Panc1 (cell line): ENCODE measurements at regions not wholly inside any gene's neighbourhood (a gene's known extent, or its start where the extent isn't known, plus 50 kb on each side); places are given as distances from the start of the nearest gene placed in this dataset.

Experiments used
- ATAC-seq: fragments of 200-7000 bp; cut with Tn5 transposase; 2 replicates; pipeline ENCODE4 v1.9.1; 2020; ENCODE audit warnings: mild to moderate bottlenecking, moderate library complexity
- BruUV-seq: library from RNA; stranded (reverse); fragments of 400-500 nt; replicated peaks from 2 replicates; lab custom pipeline; 2021; lab: Mats Ljungman, UMichigan
- CTCF ChIA-PET: fragments of 300-600 bp; sonication (Branson Sonifier 250); formaldehyde crosslinking; loops from one replicate; lab custom pipeline; 2022; ENCODE audit warnings: antibody characterized with exemption; lab: Charles Lee
- POLR2A ChIA-PET: fragments of 300-600 bp; sonication (Branson Sonifier 250); formaldehyde crosslinking; loops from one replicate; lab custom pipeline; 2022; ENCODE audit warnings: antibody characterized with exemption; lab: Charles Lee
- DNase-seq: peaks from one replicate; pipeline ENCODE4 v3.0.0-alpha.2; 2010; ENCODE audit warnings: low read depth, low spot score
- H3K27ac ChIP-seq: 2 replicates; pipeline ENCODE4 v1.5.1; 2011; ENCODE audit warnings: mild to moderate bottlenecking, low read length, inconsistent platforms
- H3K27me3 ChIP-seq: fragments of 200-500 bp; sonication (Bioruptor generic); 2 replicates; pipeline ENCODE4 v1.6.0; 2014; ENCODE audit warnings: low read length, inconsistent platforms; ENCODE audit not compliant: control insufficient read depth, insufficient read depth
- H3K36me3 ChIP-seq: fragments of 200-500 bp; sonication (Bioruptor generic); 2 replicates; pipeline ENCODE4 v1.5.1; 2014; ENCODE audit warnings: inconsistent platforms, mild to moderate bottlenecking, low read length, moderate library complexity; ENCODE audit not compliant: control insufficient read depth, insufficient read depth
- H3K4me1 ChIP-seq: 2 replicates; pipeline ENCODE4 v1.5.1; 2011; ENCODE audit warnings: inconsistent platforms, mild to moderate bottlenecking, low read length, moderate library complexity; ENCODE audit not compliant: control insufficient read depth, insufficient read depth
- H3K4me3 ChIP-seq, 2 experiments: 2 replicates each; pipeline ENCODE4 v1.5.1; 2011 to 2012; ENCODE audit warnings: low read depth in 2 of 2, low read length in 2 of 2, mild to moderate bottlenecking in 2 of 2, inconsistent platforms in 1 of 2, moderate library complexity in 1 of 2
- H3K9me3 ChIP-seq: fragments of 200-500 bp; sonication (Bioruptor generic); 2 replicates; pipeline ENCODE4 v1.5.1; 2014; ENCODE audit warnings: low read depth, mild to moderate bottlenecking, inconsistent platforms, low read length, moderate library complexity; ENCODE audit not compliant: control insufficient read depth, insufficient read depth
- CTCF ChIP-seq: fragments of 450-650 bp; IDR thresholded peaks from 2 replicates; pipeline ENCODE4 v1.5.1; 2017; ENCODE audit warnings: mild to moderate bottlenecking
- POLR2AphosphoS5 ChIP-seq: IDR thresholded peaks from 2 replicates; pipeline ENCODE4 v1.6.1; 2012; ENCODE audit warnings: mild to moderate bottlenecking, low read depth, low read length, moderate library complexity
- SIN3A ChIP-seq: IDR thresholded peaks from 2 replicates; pipeline ENCODE4 v1.6.1; 2012; ENCODE audit warnings: low read depth, mild to moderate bottlenecking, low read length, moderate library complexity, borderline replicate concordance; ENCODE audit not compliant: insufficient read depth
- TCF7L2 ChIP-seq: IDR thresholded peaks from 2 replicates; pipeline ENCODE4 v1.6.1; 2011; ENCODE audit warnings: mild to moderate bottlenecking, low read depth, low read length, inconsistent platforms
- in situ Hi-C: cut with HindIII; loops from 2 replicates; pipeline ENCODE4 v1.10.0; 2016; ENCODE audit warnings: low sequenced_read_pairs, low pct_unique_long_range_greater_than_20kb
- intact Hi-C: fragments of 100-400 bp; cut with micrococcal nuclease; formaldehyde crosslinking; loops from one replicate; pipeline ENCODE4 v1.10.0; 2022; ENCODE audit not compliant: unreplicated experiment

- DNase-seq (no peak), ATAC-seq (no peak)
- no TSS peak for BruUV-seq
- no peaks in the 10 kb centered on the region for H3K27me3 ChIP-seq
- H3K27ac ChIP-seq, result no peak overlapping the region
- CTCF ChIA-PET, result no interaction called here
- POLR2A ChIA-PET, result no interaction called here
- H3K4me1 ChIP-seq, result no peaks in the 10 kb centered on the region
- TF ChIP-seq SIN3A, result no peak
- TF ChIP-seq CTCF, result no peak
- intact Hi-C loops, result no loop called here
- no peak overlapping the region for H3K4me3 ChIP-seq
- no peaks in the 10 kb centered on the region for H3K9me3 ChIP-seq
- in situ Hi-C loops, result no loop called here
- H3K36me3 ChIP-seq, result no peaks in the 10 kb centered on the region
These were observed 260.8 kb upstream of the COBL start for GRCh38 chr7:51577390-51577789.

- Histone ChIP-seq H3K27me3 (no peaks in the 10 kb centered on the region), H3K36me3 (no peaks in the 10 kb centered on the region), H3K4me3 (no peak overlapping the region), H3K4me1 (no peaks in the 10 kb centered on the region), H3K9me3 (no peaks in the 10 kb centered on the region), H3K27ac (no peak overlapping the region)
- no peak for ATAC-seq
- no peak for TF ChIP-seq CTCF
- no peak for TF ChIP-seq POLR2AphosphoS5
- in situ Hi-C loops (no loop called here), intact Hi-C loops (no loop called here)
- DNase-seq, result no peak
- ChIA-PET CTCF (no interaction called here), POLR2A (no interaction called here)
- BruUV-seq, result no TSS peak
These were observed 253.0 kb upstream of the COBL start for GRCh38 chr7:51569581-51569980.

- DNase-seq (no peak), ATAC-seq (no peak)
- POLR2A ChIA-PET, result no interaction called here
- no peak overlapping the region for H3K4me3 ChIP-seq
- BruUV-seq, result no TSS peak
- no peaks in the 10 kb centered on the region for H3K9me3 ChIP-seq
- intact Hi-C loops (no loop called here), in situ Hi-C loops (no loop called here)
- no peaks in the 10 kb centered on the region for H3K4me1 ChIP-seq
- CTCF ChIA-PET, result no interaction called here
- no peaks in the 10 kb centered on the region for H3K36me3 ChIP-seq
- H3K27ac ChIP-seq, result no peak overlapping the region
- TF ChIP-seq TCF7L2 (no peak), CTCF (no peak), SIN3A (no peak)
- no peaks in the 10 kb centered on the region for H3K27me3 ChIP-seq
These were observed 252.6 kb upstream of the COBL start for GRCh38 chr7:51569176-51569575.
